Gastrocnemius medialis (tissue), 4 donors: ENCODE measurements at regions not wholly inside any gene's neighbourhood (a gene's known extent, or its start where the extent isn't known, plus 50 kb on each side); places are given as distances from the start of the nearest gene placed in this dataset.

Experiments
- CTCF ChIP-seq, 5 experiments: fragments of 450-650 bp in 3 of 5; fragments of 200-600 bp in 2 of 5; sonication (generic) in 2 of 5; IDR thresholded peaks in 4 of 5; conservative IDR thresholded peaks in 1 of 5; 1 replicate in 4 of 5; 2 replicates in 1 of 5; pipeline ENCODE4 v1.5.1; 2016 to 2019; ENCODE audit warnings: antibody characterized with exemption in 5 of 5, mild to moderate bottlenecking in 3 of 5, moderate library complexity in 3 of 5
- POLR2A ChIP-seq, 2 donors: fragments of 450-650 bp; IDR thresholded peaks; one replicate each; pipeline ENCODE4 v1.6.1; 2017; ENCODE audit warnings: antibody characterized with exemption in 2 of 2, mild to moderate bottlenecking in 2 of 2, moderate library complexity in 2 of 2

- TF ChIP-seq CTCF (IDR thresholded peaks at IDR 0.05 in 4 of 5, conservative IDR thresholded peaks at IDR 0.05 in 1 of 5) (no peak), POLR2A (IDR thresholded peaks at IDR 0.05) (no peak)
Observed at GRCh38 chr20:48172357-48172702, 387.0 kb upstream of the SULF2 start.
